ENCODE measurements at regions not wholly inside any gene's neighbourhood (a gene's known extent, or its start where the extent isn't known, plus 50 kb on each side); places are given as distances from the start of the nearest gene placed in this dataset.

GRCh38 chr6:140601021-140601808, 1226.8 kb upstream of the CITED2 start:
- Histone ChIP-seq H3K27me3 (no peaks in the 10 kb centered on the region), H3K4me3 (no peak overlapping the region), H3K27ac (no peak overlapping the region), H3K9me3 (no peaks in the 10 kb centered on the region), H3K36me3 (ENCODE audit: low read depth, missing control alignments) (no peaks in the 10 kb centered on the region), H3K4me1 (no peaks in the 10 kb centered on the region)
- WGBS, 2 donors, result 82 to 83% methylated on average over 3 of the region's 3 CpGs
- no peak for DNase-seq
- TF ChIP-seq POLR2A (IDR thresholded peaks at IDR 0.05) (no peak), CTCF (IDR thresholded peaks at IDR 0.05) (no peak)
- intact Hi-C loops (cut with DNase I; ENCODE audit: low total_unique reads), result no loop called here

- no peak for DNase-seq
- H3K27me3 ChIP-seq, result no peaks in the 10 kb centered on the region
- 48 to 81% methylated on average over 1 of the region's 1 CpG for WGBS, 2 donors
These were observed 1225.5 kb upstream of the CITED2 start for GRCh38 chr6:140599916-140600315.

GRCh38 chr6:140597181-140597580, 1222.7 kb upstream of the CITED2 start:
- H3K9me3 ChIP-seq, result no peaks in the 10 kb centered on the region
- 94% methylated on average over 1 of the region's 1 CpG for WGBS, 2 donors
- TF ChIP-seq POLR2A (IDR thresholded peaks at IDR 0.05) (no peak), CTCF (IDR thresholded peaks at IDR 0.05) (no peak)
- no peak for DNase-seq
- no peaks in the 10 kb centered on the region for H3K4me1 ChIP-seq
- H3K4me3 ChIP-seq, result no peak overlapping the region
- no peak overlapping the region for H3K27ac ChIP-seq
- no peaks in the 10 kb centered on the region for H3K36me3 ChIP-seq (ENCODE audit: low read depth, missing control alignments)
- H3K27me3 ChIP-seq, result no peaks in the 10 kb centered on the region
- intact Hi-C loops (cut with DNase I; ENCODE audit: low total_unique reads), result no loop called here

More at GRCh38 chr6:140599916-140600315, 1225.5 kb upstream of the CITED2 start:
- Histone ChIP-seq H3K4me1 (no peaks in the 10 kb centered on the region), H3K9me3 (no peaks in the 10 kb centered on the region), H3K36me3 (ENCODE audit: low read depth, missing control alignments) (no peaks in the 10 kb centered on the region), H3K4me3 (no peak overlapping the region), H3K27ac (no peak overlapping the region)
- intact Hi-C loops (cut with DNase I; ENCODE audit: low total_unique reads), result no loop called here
- no peak for TF ChIP-seq POLR2A (IDR thresholded peaks at IDR 0.05)
- no peak for TF ChIP-seq CTCF (IDR thresholded peaks at IDR 0.05)

- H3K4me1 ChIP-seq, result no peaks in the 10 kb centered on the region
- no peak overlapping the region for H3K4me3 ChIP-seq
- no peaks in the 10 kb centered on the region for H3K9me3 ChIP-seq
- WGBS, 2 donors, result 85 to 91% methylated on average over 1 of the region's 1 CpG
- TF ChIP-seq POLR2A (IDR thresholded peaks at IDR 0.05), result no peak
- TF ChIP-seq CTCF (IDR thresholded peaks at IDR 0.05), result no peak
- intact Hi-C loops (cut with DNase I; ENCODE audit: low total_unique reads), result no loop called here
- H3K36me3 ChIP-seq (ENCODE audit: low read depth, missing control alignments), result no peaks in the 10 kb centered on the region
- H3K27ac ChIP-seq, result no peak overlapping the region
- DNase-seq, result no peak
- no peaks in the 10 kb centered on the region for H3K27me3 ChIP-seq
These were observed 1220.3 kb upstream of the CITED2 start for GRCh38 chr6:140594806-140595128.

- intact Hi-C loops (cut with DNase I; ENCODE audit: low total_unique reads), result no loop called here
- Histone ChIP-seq H3K4me3 (no peak overlapping the region), H3K27me3 (no peaks in the 10 kb centered on the region), H3K4me1 (no peaks in the 10 kb centered on the region), H3K27ac (no peak overlapping the region), H3K9me3 (no peaks in the 10 kb centered on the region), H3K36me3 (ENCODE audit: low read depth, missing control alignments) (no peaks in the 10 kb centered on the region)
- 93 to 96% methylated on average over 3 of the region's 3 CpGs for WGBS, 2 donors
- TF ChIP-seq POLR2A (IDR thresholded peaks at IDR 0.05) (no peak), CTCF (IDR thresholded peaks at IDR 0.05) (no peak)
- no peak for DNase-seq
These were observed 1218.4 kb upstream of the CITED2 start for GRCh38 chr6:140592877-140593276.
